ENCODE measurements at regions not wholly inside any gene's neighbourhood (a gene's known extent, or its start where the extent isn't known, plus 50 kb on each side); places are given as distances from the start of the nearest gene placed in this dataset.

DNA sequence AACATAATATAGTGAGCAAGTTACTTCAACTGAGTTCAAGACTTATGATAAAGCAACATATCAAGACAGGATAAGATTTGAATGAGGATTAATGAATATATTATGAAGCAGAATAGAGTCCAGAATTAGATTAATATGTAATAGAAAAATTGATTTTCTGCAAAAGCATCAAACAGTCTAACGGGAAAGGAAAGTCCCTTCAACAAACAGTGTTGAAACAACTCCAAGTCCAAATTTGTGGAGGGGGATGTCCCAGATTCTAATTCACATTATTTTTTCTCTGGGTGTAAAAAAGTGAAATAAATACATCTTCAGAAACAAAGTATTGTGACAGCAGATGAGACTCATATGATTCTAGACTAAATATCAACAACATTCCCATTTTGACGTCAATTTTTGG, 289.7 kb downstream of the C6orf118 start:
- TF ChIP-seq, protein P1, sequence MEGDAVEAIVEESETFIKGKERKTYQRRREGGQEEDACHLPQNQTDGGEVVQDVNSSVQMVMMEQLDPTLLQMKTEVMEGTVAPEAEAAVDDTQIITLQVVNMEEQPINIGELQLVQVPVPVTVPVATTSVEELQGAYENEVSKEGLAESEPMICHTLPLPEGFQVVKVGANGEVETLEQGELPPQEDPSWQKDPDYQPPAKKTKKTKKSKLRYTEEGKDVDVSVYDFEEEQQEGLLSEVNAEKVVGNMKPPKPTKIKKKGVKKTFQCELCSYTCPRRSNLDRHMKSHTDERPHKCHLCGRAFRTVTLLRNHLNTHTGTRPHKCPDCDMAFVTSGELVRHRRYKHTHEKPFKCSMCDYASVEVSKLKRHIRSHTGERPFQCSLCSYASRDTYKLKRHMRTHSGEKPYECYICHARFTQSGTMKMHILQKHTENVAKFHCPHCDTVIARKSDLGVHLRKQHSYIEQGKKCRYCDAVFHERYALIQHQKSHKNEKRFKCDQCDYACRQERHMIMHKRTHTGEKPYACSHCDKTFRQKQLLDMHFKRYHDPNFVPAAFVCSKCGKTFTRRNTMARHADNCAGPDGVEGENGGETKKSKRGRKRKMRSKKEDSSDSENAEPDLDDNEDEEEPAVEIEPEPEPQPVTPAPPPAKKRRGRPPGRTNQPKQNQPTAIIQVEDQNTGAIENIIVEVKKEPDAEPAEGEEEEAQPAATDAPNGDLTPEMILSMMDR (IDR thresholded peaks at IDR 0.05), result no peak
- no peak for TF ChIP-seq EP300 (IDR thresholded peaks at IDR 0.05)

Measured in tibial nerve (tissue), 4 donors.